HepG2 (cell line): ENCODE measurements at regions not wholly inside any gene's neighbourhood (a gene's known extent, or its start where the extent isn't known, plus 50 kb on each side); places are given as distances from the start of the nearest gene placed in this dataset.

Source experiments
- CEBPB ChIP-seq: IDR thresholded peaks from 2 replicates; pipeline ENCODE4 v1.6.1; 2011; ENCODE audit warnings: low read depth, low read length, improper control_type of control experiment, borderline replicate concordance
- EZH2 ChIP-seq: conservative IDR thresholded peaks from 2 replicates; pipeline ENCODE4 v1.6.1; 2012; ENCODE audit warnings: mild to moderate bottlenecking, low read depth, low read length, moderate library complexity
- GTF2F1 ChIP-seq: fragments of 150-350 bp; IDR thresholded peaks from 2 replicates; pipeline ENCODE4 v1.6.1; 2014; ENCODE audit warnings: low read length
- NKX3-1 ChIP-seq: sonication (generic); formaldehyde crosslinking; IDR thresholded peaks from 2 replicates; pipeline ENCODE4 v1.5.0; 2020; ENCODE audit warnings: missing genetic modification reagents
- RAD21 ChIP-seq: fragments of 450-650 bp; formaldehyde crosslinking; IDR thresholded peaks from 2 replicates; pipeline ENCODE4 v1.5.0; 2020; ENCODE audit warnings: mild to moderate bottlenecking
- RBAK ChIP-seq: sonication (generic); formaldehyde crosslinking; IDR thresholded peaks from 2 replicates; pipeline ENCODE4 v1.5.1; 2020; ENCODE audit warnings: mild to moderate bottlenecking, missing genetic modification reagents
- SALL2 ChIP-seq: sonication (generic); formaldehyde crosslinking; IDR thresholded peaks from 2 replicates; pipeline ENCODE4 v1.8.1; 2023; ENCODE audit warnings: mild to moderate bottlenecking, missing genetic modification reagents, inconsistent platforms
- YY1 ChIP-seq: IDR thresholded peaks from 2 replicates; pipeline ENCODE4 v1.6.1; 2011; ENCODE audit warnings: low read length, low read depth, moderate library complexity, mild to moderate bottlenecking; ENCODE audit not compliant: insufficient read depth, insufficient replicate concordance
- ZNF746 ChIP-seq: sonication (generic); formaldehyde crosslinking; IDR thresholded peaks from 2 replicates; pipeline ENCODE4 v1.8.0; 2022; ENCODE audit warnings: mild to moderate bottlenecking, missing genetic modification reagents
- ZNF891 ChIP-seq: sonication (generic); formaldehyde crosslinking; IDR thresholded peaks from 2 replicates; pipeline ENCODE4 v1.5.0; 2020; ENCODE audit warnings: mild to moderate bottlenecking, missing genetic modification reagents
- TF ChIP-seq, protein P1 (sequence below): sonication (generic); formaldehyde crosslinking; IDR thresholded peaks from 2 replicates; pipeline ENCODE4 v1.4.0; 2020; ENCODE audit warnings: missing genetic modification reagents, low read depth, mild to moderate bottlenecking, borderline replicate concordance

DNA sequence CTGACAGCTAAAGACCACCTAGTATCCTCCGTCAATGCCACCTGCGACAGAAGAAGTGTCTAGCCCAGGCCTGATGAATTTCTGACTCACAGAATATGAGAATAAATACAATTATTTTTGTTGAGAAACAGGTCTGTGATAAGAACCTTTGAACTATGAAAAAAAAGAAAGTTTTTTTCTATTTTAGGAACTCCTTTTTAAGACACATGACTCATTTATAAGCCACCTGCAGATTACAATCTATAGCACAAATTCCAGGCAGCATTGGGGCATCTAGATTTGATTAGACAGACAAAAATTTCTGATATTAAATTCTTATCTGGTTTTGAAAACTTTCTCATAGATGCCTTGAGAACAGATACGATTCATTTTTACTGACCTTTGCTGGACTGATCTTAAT, 256.7 kb upstream of the LYZL1 start:
- TF ChIP-seq ZNF891 (no peak), YY1 (no peak), ZNF746 (CRISPR knock-in tag) (no peak), RAD21 (no peak), CEBPB (no peak), SALL2 (no peak), EZH2 (no peak), NKX3-1 (no peak), GTF2F1 (no peak), RBAK (CRISPR knock-in tag) (no peak)
- TF ChIP-seq, protein P1, sequence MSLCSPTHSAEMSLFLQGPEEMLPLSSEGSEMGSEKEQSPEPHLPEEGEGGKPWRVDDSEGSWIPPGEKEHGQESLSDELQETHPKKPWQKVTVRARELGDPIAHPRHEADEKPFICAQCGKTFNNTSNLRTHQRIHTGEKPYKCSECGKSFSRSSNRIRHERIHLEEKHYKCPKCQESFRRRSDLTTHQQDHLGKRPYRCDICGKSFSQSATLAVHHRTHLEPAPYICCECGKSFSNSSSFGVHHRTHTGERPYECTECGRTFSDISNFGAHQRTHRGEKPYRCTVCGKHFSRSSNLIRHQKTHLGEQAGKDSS = no peak
